IMR-90 (cell line): ENCODE measurements at regions not wholly inside any gene's neighbourhood (a gene's known extent, or its start where the extent isn't known, plus 50 kb on each side); places are given as distances from the start of the nearest gene placed in this dataset.

ENCODE experiments used
- ATAC-seq: fragments of 200-7000 bp; cut with Tn5 transposase; 2 replicates; pipeline ENCODE4 v1.9.1; 2020; ENCODE audit warnings: low read depth, mild to moderate bottlenecking, moderate library complexity
- BruUV-seq: library from RNA; stranded (reverse); fragments of 400-500 nt; replicated peaks from 2 replicates; lab custom pipeline; 2021; lab: Mats Ljungman, UMichigan
- CTCF ChIA-PET: fragments of 300-600 bp; formaldehyde crosslinking; extraction: SDS; loops from one replicate; lab custom pipeline; 2021; ENCODE audit warnings: antibody characterized with exemption; lab: Yijun Ruan, JAX
- POLR2A ChIA-PET: fragments of 300-600 bp; sonication (Branson Sonifier 250); formaldehyde crosslinking; loops from one replicate; lab custom pipeline; 2022; ENCODE audit warnings: antibody characterized with exemption; ENCODE audit not compliant: unreplicated experiment; lab: Charles Lee
- DNase-seq: peaks from one replicate; pipeline ENCODE4 v3.0.0; 2013
- H2AFZ ChIP-seq: replicated peaks from 2 replicates; pipeline ENCODE3; 2013; ENCODE audit warnings: low read length, mild to moderate bottlenecking; ENCODE audit not compliant: poor library complexity
- H2AK5ac ChIP-seq: 2 replicates; pipeline ENCODE4 v1.6.1; 2013; ENCODE audit warnings: low read depth, low read length, inconsistent platforms
- H2AK9ac ChIP-seq: replicated peaks from 2 replicates; pipeline ENCODE3; 2013; ENCODE audit warnings: mild to moderate bottlenecking, low read depth, low read length, moderate library complexity; ENCODE audit not compliant: poor library complexity
- H2BK120ac ChIP-seq: 2 replicates; pipeline ENCODE4 v1.6.1; 2013; ENCODE audit warnings: low read depth, low read length, inconsistent platforms
- H2BK15ac ChIP-seq: 3 replicates; pipeline ENCODE4 v1.6.1; 2013; ENCODE audit warnings: low read depth, low read length, inconsistent platforms
- H2BK20ac ChIP-seq: 2 replicates; pipeline ENCODE4 v1.6.1; 2013; ENCODE audit warnings: low read depth, mild to moderate bottlenecking, inconsistent platforms, low read length, moderate library complexity
- H2BK5ac ChIP-seq: 2 replicates; pipeline ENCODE4 v1.6.1; 2013; ENCODE audit warnings: mild to moderate bottlenecking, low read depth, low read length, inconsistent platforms; ENCODE audit not compliant: poor library complexity, severe bottlenecking
- H3K14ac ChIP-seq: replicated peaks from 2 replicates; pipeline ENCODE4 v1.6.1; 2013; ENCODE audit warnings: low read depth, low read length, inconsistent platforms
- H3K18ac ChIP-seq: 2 replicates; pipeline ENCODE4 v1.6.1; 2013; ENCODE audit warnings: low read depth, low read length, control low read depth
- H3K23ac ChIP-seq: 2 replicates; pipeline ENCODE4 v1.6.1; 2013; ENCODE audit warnings: low read depth, low read length, inconsistent platforms
- H3K27ac ChIP-seq: 2 replicates; pipeline ENCODE4 v1.5.1; 2013; ENCODE audit warnings: mild to moderate bottlenecking, control low read depth, low read length; ENCODE audit not compliant: insufficient read depth
- H3K27me3 ChIP-seq: 2 replicates; pipeline ENCODE4 v1.6.1; 2013; ENCODE audit warnings: low read length; ENCODE audit not compliant: control insufficient read depth, insufficient read depth
- H3K36me3 ChIP-seq: 2 replicates; pipeline ENCODE4 v1.6.1; 2013; ENCODE audit warnings: low read length, mixed read lengths; ENCODE audit not compliant: control insufficient read depth, insufficient read depth
- H3K4ac ChIP-seq: 2 replicates; pipeline ENCODE4 v1.6.1; 2013; ENCODE audit warnings: low read depth, low read length, inconsistent platforms
- H3K4me1 ChIP-seq: 2 replicates; pipeline ENCODE4 v1.6.1; 2013; ENCODE audit warnings: low read length, mixed read lengths; ENCODE audit not compliant: control insufficient read depth, insufficient read depth
- H3K4me2 ChIP-seq: 2 replicates; pipeline ENCODE4 v1.6.1; 2013; ENCODE audit warnings: low read depth, mild to moderate bottlenecking, control low read depth, low read length, moderate library complexity
- H3K4me3 ChIP-seq: 2 replicates; pipeline ENCODE4 v1.5.1; 2013; ENCODE audit warnings: low read depth, mild to moderate bottlenecking, control low read depth, low read length, moderate library complexity; ENCODE audit not compliant: insufficient read depth
- H3K56ac ChIP-seq: 2 replicates; pipeline ENCODE4 v1.6.1; 2013; ENCODE audit warnings: low read length, inconsistent platforms; ENCODE audit not compliant: insufficient read depth; ENCODE audit errors: extremely low read depth
- H3K79me1 ChIP-seq, 2 experiments: 2 replicates each; pipeline ENCODE4 v1.6.1; 2013; ENCODE audit warnings: low read length in 2 of 2, inconsistent platforms in 1 of 2, low read depth in 1 of 2
- H3K9ac ChIP-seq: 2 replicates; pipeline ENCODE4 v1.6.1; 2013; ENCODE audit warnings: low read depth, low read length, control low read depth
- H3K9me1 ChIP-seq: 2 replicates; pipeline ENCODE4 v1.6.1; 2013; ENCODE audit warnings: low read length, inconsistent platforms; ENCODE audit not compliant: insufficient read depth
- H3K9me3 ChIP-seq: 2 replicates; pipeline ENCODE4 v1.6.1; 2013; ENCODE audit warnings: low read length; ENCODE audit not compliant: control insufficient read depth, insufficient read depth
- H4K20me1 ChIP-seq: 2 replicates; pipeline ENCODE4 v1.6.1; 2013; ENCODE audit warnings: low read length, inconsistent platforms; ENCODE audit not compliant: insufficient read depth
- H4K5ac ChIP-seq: 2 replicates; pipeline ENCODE4 v1.6.1; 2013; ENCODE audit warnings: mild to moderate bottlenecking, low read depth, low read length, control low read depth
- H4K8ac ChIP-seq, 2 experiments: 2 replicates each; pipeline ENCODE4 v1.6.1; 2013; ENCODE audit warnings: low read depth in 2 of 2, low read length in 2 of 2, control low read depth in 1 of 2, inconsistent platforms in 1 of 2
- H4K91ac ChIP-seq: 2 replicates; pipeline ENCODE4 v1.6.1; 2013; ENCODE audit warnings: low read depth, low read length, inconsistent platforms; ENCODE audit not compliant: insufficient read depth
- ELK1 ChIP-seq: fragments of 150-350 bp; IDR thresholded peaks from 2 replicates; pipeline ENCODE4 v1.6.1; 2016; ENCODE audit warnings: low read depth, mild to moderate bottlenecking, low read length, moderate library complexity, borderline replicate concordance
- MXI1 ChIP-seq: IDR thresholded peaks from 2 replicates; pipeline ENCODE4 v1.6.1; 2012; ENCODE audit warnings: low read depth, mild to moderate bottlenecking, low read length, moderate library complexity, borderline replicate concordance
- WGBS, 2 experiments: methylation state at CpG; one replicate each; pipeline versions ENCODE4 v1.1.5 to v1.1.7; 2013; ENCODE audit warnings: missing lambda C conversion rate in 2 of 2; ENCODE audit not compliant: insufficient read length in 1 of 2; ENCODE audit errors: extremely low coverage in 2 of 2; 5-methylcytosine and 5-hydroxymethylcytosine counted together
- dilution Hi-C: fragments of 300-500 bp; cut with HindIII; formaldehyde crosslinking; loops from one replicate; pipeline ENCODE4 v1.14.3; 2018; ENCODE audit warnings: low sequenced_read_pairs; ENCODE audit not compliant: unreplicated experiment
- in situ Hi-C: fragments of 300-500 bp; cut with MboI; formaldehyde crosslinking; loops from 3 replicates; pipeline ENCODE4 v1.14.3; 2019; ENCODE audit warnings: low sequenced_read_pairs, inconsistent platforms, mixed read lengths
- intact Hi-C: fragments of 100-400 bp; cut with micrococcal nuclease; formaldehyde crosslinking; loops from 2 replicates; pipeline ENCODE4 v1.10.0; 2022

GRCh38 chr14:53409969-53410368 lies 256.8 kb upstream of the DDHD1 start:
- intact Hi-C loops = loop anchor here (2.0 kb wide), 1 partner anchor 41 kb away; no protein-coding TSS in a partner anchor
- no peaks in the 10 kb centered on the region for H3K79me1 ChIP-seq
- dilution Hi-C loops = no loop called here
- H3K4ac ChIP-seq = peak overlapping the region; percentile 77
- no peak overlapping the region for H3K9ac ChIP-seq
- peaks cover 10% of the 10 kb centered on the region for H3K4me1 ChIP-seq
- peak overlapping the region; percentile 55 for H3K18ac ChIP-seq
- peak overlapping the region; percentile 36; the same call in 1 of the 2 replicates for H2AK5ac ChIP-seq
- H2BK15ac ChIP-seq = peak overlapping the region; percentile 35; the same call in 1 of the 3 replicates
- POLR2A ChIA-PET = no interaction called here
- H2BK5ac ChIP-seq = peak overlapping the region; percentile 63
- no peaks in the 10 kb centered on the region for H3K27me3 ChIP-seq
- peak overlapping the region; percentile 87 for H2BK20ac ChIP-seq
- H2AFZ ChIP-seq = peak overlapping the region; percentile 34
- H4K91ac ChIP-seq = peak overlapping the region; percentile 54
- peaks cover 4% of the 10 kb centered on the region for H3K9me1 ChIP-seq
- BruUV-seq = no TSS peak
- H3K56ac ChIP-seq = no peak overlapping the region; the same call in 1 of the 2 replicates
- no CpG with 5 or more reads among the region's 4 CpGs for WGBS, 2 experiments
- H3K4me2 ChIP-seq = peak overlapping the region; percentile 36; the same call in 1 of the 2 replicates
- H3K36me3 ChIP-seq = no peaks in the 10 kb centered on the region
- peak overlapping the region; percentile 33; the same call in 1 of the 2 replicates for H4K5ac ChIP-seq
- peak overlapping the region; percentile 89 for H2BK120ac ChIP-seq
- in situ Hi-C loops = no loop called here
- H3K4me3 ChIP-seq = no peak overlapping the region
- H3K27ac ChIP-seq = peak overlapping the region; percentile 46; the same call in 1 of the 2 replicates
- H2AK9ac ChIP-seq = no peak overlapping the region
- peak overlapping the region in 1 of 2 experiments; percentile 58; a peak in 2 of 4 replicates for H4K8ac ChIP-seq
- CTCF ChIA-PET = interaction anchor here (0.6 to 1.3 kb wide), 2 partner anchors 15 to 48 kb away, joined by 3 to 4 read pairs; no protein-coding TSS in a partner anchor
- H4K20me1 ChIP-seq = no peaks in the 10 kb centered on the region
- no peaks in the 10 kb centered on the region for H3K9me3 ChIP-seq
- ATAC-seq (peak; percentile 47), DNase-seq (peak; percentile 71)
- H3K14ac ChIP-seq = no peak overlapping the region
- no peak for TF ChIP-seq ELK1
- TF ChIP-seq MXI1 = no peak
- no peak overlapping the region for H3K23ac ChIP-seq
